Thymus (tissue), 11 donors: ENCODE measurements at regions not wholly inside any gene's neighbourhood (a gene's known extent, or its start where the extent isn't known, plus 50 kb on each side); places are given as distances from the start of the nearest gene placed in this dataset.
"Not testable (repeated sequence)": the region's sequence is repeated elsewhere in the genome, so short reads cannot be mapped to it uniquely, and the experiment has no call there.

ENCODE experiments used
- DNase-seq, 9 donors: peaks; one replicate each; pipeline ENCODE4 v3.0.0-alpha.2; 2013; ENCODE audit warnings: low spot score in 9 of 9, low read depth in 6 of 9, missing footprints in 1 of 9
- H3K27ac ChIP-seq, 2 donors: one replicate each; pipeline ENCODE4 v1.5.1; 2013; ENCODE audit warnings: control low read depth in 1 of 2, low read depth in 1 of 2, low read length in 1 of 2, mild to moderate bottlenecking in 1 of 2, moderate library complexity in 1 of 2
- H3K27me3 ChIP-seq, 2 donors: one replicate each; pipeline ENCODE4 v1.5.1; 2013; ENCODE audit warnings: low read length in 1 of 2; ENCODE audit not compliant: control insufficient read depth in 2 of 2, insufficient read depth in 1 of 2
- H3K36me3 ChIP-seq, 2 donors: one replicate each; pipeline ENCODE4 v1.5.1; 2013; ENCODE audit warnings: low read length in 1 of 2, mild to moderate bottlenecking in 1 of 2, moderate library complexity in 1 of 2; ENCODE audit not compliant: control insufficient read depth in 2 of 2, insufficient read depth in 2 of 2
- H3K4me1 ChIP-seq, 2 donors: one replicate each; pipeline ENCODE4 v1.5.1; 2013; ENCODE audit warnings: low read length in 2 of 2; ENCODE audit not compliant: control insufficient read depth in 2 of 2, insufficient read depth in 2 of 2
- H3K4me3 ChIP-seq, 2 donors: one replicate each; pipeline ENCODE4 v1.5.1; 2013; ENCODE audit warnings: low read length in 2 of 2, control low read depth in 1 of 2, mild to moderate bottlenecking in 1 of 2
- H3K9me3 ChIP-seq, 2 donors: one replicate each; pipeline ENCODE4 v1.5.1; 2013; ENCODE audit warnings: low read length in 1 of 2, mild to moderate bottlenecking in 1 of 2; ENCODE audit not compliant: control insufficient read depth in 2 of 2, insufficient read depth in 1 of 2
- WGBS: extraction: QIAGEN DNeasy Blood & Tissue Kit; methylation state at CpG from one replicate; pipeline ENCODE4 v1.1.7; 2013; 5-methylcytosine and 5-hydroxymethylcytosine counted together
- donor health status: healthy.

DNA sequence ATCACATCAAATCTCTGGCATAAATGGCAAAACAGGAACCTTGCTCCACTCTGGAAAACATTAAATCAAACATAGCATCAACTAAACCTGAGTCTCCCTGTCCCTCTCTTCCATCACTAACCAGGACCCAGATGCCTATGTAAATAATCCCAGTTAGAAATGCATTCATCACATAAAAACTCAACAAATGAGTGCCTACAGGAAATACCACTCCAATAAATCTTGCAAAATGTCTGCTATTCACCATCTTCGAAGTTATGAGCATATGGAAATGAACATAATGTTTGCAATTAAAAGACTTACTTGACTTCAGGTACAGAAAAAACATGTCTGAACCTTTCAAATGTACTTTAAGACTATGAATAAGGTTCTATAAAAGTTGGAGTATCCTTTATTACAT is 425.0 kb downstream of the CDH11 start:
- Histone ChIP-seq H3K27me3 (no peaks in the 10 kb centered on the region), H3K36me3 (no peaks in the 10 kb centered on the region), H3K27ac (no peak overlapping the region), H3K9me3 (peaks cover 0 to 8% of the 10 kb centered on the region in 2 donors), H3K4me1 (no peaks in the 10 kb centered on the region), H3K4me3 (no peak overlapping the region)
- DNase-seq: no peak
- WGBS: 77% methylated on average over 1 of the region's 1 CpG

DNA sequence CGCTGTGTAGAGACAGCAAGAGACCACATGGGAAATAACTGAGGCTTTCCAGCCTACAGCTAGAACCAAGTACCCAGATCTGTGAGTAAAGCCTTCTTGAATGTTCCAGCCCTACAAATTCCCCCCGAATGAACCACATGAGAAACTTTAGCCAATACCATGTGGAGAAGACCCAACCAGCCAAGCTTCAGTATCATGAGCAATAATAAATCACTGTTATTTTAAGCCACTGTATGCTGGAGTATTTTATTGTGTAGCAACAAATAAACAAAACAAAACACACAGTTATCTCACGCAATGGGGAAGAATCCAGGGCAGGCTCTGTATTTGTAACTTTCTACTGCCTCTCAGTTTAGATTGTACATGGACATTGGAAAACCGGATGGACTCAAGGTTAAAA is 426.2 kb downstream of the CDH11 start:
- H3K4me3 ChIP-seq: no peak overlapping the region
- no peak overlapping the region for H3K27ac ChIP-seq
- no peak for DNase-seq
- H3K9me3 ChIP-seq: peaks cover 0 to 5% of the 10 kb centered on the region in 2 donors
- H3K36me3 ChIP-seq: no peaks in the 10 kb centered on the region
- H3K27me3 ChIP-seq: no peaks in the 10 kb centered on the region
- H3K4me1 ChIP-seq: no peaks in the 10 kb centered on the region
- 94% methylated on average over 4 of the region's 4 CpGs for WGBS

DNA sequence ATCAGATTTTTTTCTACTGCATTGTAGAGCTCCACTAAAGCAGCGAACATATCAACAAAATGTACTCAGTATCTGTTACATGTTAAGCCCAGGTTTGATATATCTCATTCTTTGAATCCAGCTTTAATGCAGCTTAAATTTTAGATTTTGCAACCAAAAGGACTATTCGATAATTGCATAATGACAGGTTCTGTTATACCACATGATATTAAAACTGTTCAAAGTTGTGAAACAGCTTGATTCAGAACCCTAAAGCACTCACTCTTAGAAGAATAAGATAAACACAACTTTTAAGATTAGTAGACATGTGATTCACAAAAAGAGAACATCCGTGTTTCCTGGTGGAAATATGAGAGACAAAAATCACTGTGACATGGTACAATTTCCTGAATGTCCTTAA is 427.9 kb downstream of the CDH11 start:
- Histone ChIP-seq H3K27me3 (no peaks in the 10 kb centered on the region), H3K4me3 (no peak overlapping the region), H3K27ac (no peak overlapping the region), H3K9me3 (no peaks in the 10 kb centered on the region), H3K36me3 (no peaks in the 10 kb centered on the region), H3K4me1 (no peaks in the 10 kb centered on the region)
- DNase-seq: no peak
- whole genome bisulfite sequencing: 81% methylated on average over 3 of the region's 3 CpGs

DNA sequence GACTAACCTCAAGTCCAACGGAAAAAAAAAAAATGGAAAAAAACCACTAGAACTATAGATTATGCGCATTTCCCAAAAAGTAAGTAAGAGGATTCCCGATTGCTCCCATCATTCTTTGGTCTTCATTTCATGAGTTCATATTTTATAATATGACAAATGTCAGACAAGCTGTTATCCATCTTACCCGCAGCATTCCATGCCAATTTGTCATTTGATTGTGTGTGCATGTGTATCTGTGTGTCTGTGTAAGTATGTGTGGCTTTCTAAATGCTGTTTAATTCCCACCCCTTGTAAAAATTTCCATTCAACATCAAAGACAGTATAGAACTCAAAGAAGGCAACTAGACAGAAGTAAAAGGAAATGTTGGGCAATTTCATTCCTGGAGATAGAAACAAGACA is 434.1 kb downstream of the CDH11 start:
- DNase-seq: no peak
- WGBS: 97% methylated on average over 4 of the region's 4 CpGs

DNA sequence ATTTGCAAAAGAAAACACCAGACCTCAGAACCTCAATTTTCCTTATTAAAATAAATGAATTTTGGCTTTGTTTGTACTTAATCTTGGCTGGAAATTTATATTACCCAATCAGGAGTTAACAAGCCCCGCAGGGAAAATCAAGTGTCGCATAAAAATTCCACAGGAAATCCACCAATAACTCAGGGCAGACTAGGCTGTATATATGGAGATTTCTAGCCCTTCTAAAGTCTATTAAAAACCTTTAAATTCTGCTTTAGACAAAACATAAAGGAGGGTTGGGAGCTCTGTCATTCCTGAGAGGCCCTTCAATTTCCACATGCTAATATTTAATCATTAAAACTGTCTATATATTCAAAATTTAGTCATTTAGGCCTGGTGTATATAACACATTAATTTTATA is 434.7 kb downstream of the CDH11 start:
- WGBS: 92% methylated on average over 2 of the region's 2 CpGs
- H3K27me3 ChIP-seq: no peaks in the 10 kb centered on the region
- no peaks in the 10 kb centered on the region for H3K9me3 ChIP-seq
- H3K27ac ChIP-seq: no peak overlapping the region
- no peaks in the 10 kb centered on the region for H3K4me1 ChIP-seq
- no peaks in the 10 kb centered on the region for H3K36me3 ChIP-seq
- no peak for DNase-seq
- no peak overlapping the region for H3K4me3 ChIP-seq

More for the DNA sequence above, 434.1 kb downstream of the CDH11 start:
- H3K27me3 ChIP-seq: no peaks in the 10 kb centered on the region
- no peak overlapping the region for H3K27ac ChIP-seq
- no peaks in the 10 kb centered on the region for H3K36me3 ChIP-seq
- no peaks in the 10 kb centered on the region for H3K9me3 ChIP-seq
- no peaks in the 10 kb centered on the region for H3K4me1 ChIP-seq
- no peak overlapping the region for H3K4me3 ChIP-seq

DNA sequence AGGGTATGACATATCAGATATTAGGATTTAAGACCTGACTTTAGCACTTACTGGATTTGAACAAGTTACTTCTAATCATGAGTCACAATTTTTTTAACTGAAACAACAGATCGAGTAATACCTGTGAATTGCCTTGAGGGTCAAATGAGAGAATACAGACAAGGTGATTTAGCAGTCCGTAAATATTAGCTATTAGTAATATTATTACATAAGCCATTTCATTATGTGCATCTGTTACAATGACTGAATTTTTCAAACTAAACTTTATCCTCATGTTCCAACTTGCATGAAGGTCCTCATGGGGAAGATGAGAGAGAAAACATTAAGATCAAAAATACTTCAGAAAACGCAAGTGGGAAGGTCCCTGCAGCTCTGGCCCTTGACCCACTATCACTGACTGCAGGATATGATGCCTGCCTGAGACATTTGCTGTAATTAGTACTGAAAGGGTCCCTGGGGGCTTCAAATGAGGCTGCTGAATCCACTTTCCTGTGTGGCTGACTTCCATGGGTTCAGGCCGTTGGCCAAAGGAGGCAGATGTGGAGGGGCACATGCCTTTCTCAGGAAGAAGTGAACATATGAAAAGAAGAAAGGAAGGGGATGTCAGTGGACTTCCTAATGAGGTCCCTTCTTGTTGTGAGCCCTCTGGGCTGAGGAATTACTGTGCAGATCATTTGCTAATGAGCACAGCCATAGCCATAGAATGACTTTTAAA is 441.7 kb downstream of the CDH11 start:
- Histone ChIP-seq H3K36me3 (no peaks in the 10 kb centered on the region), H3K27me3 (no peaks in the 10 kb centered on the region), H3K9me3 (no peaks in the 10 kb centered on the region), H3K4me1 (no peaks in the 10 kb centered on the region), H3K27ac (no peak overlapping the region), H3K4me3 (no peak overlapping the region)
- DNase-seq: no peak
- 77% methylated on average over 4 of the region's 4 CpGs for WGBS

DNA sequence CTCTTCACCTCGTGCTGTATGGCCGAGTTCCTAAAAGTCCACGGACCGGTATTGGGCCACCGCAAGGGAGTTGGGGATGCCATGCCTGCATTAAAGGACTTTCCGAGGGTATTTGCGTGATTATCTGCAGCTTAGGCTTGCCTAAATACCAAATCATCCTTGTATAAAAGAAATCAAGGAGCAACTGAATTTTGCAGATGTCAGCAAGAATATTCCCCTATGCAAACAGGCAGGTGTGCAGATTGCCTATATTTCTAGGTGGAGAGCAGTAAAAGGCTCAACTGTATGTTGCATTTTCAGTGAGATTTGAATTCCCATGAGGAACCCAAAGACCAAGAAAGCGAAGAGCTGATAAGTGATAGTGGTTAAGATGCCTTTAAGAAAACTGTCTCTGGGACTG is 452.3 kb downstream of the CDH11 start:
- H3K9me3 ChIP-seq: peaks cover 0 to 3% of the 10 kb centered on the region in 2 donors
- H3K36me3 ChIP-seq: no peaks in the 10 kb centered on the region
- WGBS: 95% methylated on average over 8 of the region's 8 CpGs
- no peak overlapping the region for H3K4me3 ChIP-seq
- H3K27me3 ChIP-seq: no peaks in the 10 kb centered on the region
- no peak overlapping the region for H3K27ac ChIP-seq
- no peak for DNase-seq
- H3K4me1 ChIP-seq: no peaks in the 10 kb centered on the region

DNA sequence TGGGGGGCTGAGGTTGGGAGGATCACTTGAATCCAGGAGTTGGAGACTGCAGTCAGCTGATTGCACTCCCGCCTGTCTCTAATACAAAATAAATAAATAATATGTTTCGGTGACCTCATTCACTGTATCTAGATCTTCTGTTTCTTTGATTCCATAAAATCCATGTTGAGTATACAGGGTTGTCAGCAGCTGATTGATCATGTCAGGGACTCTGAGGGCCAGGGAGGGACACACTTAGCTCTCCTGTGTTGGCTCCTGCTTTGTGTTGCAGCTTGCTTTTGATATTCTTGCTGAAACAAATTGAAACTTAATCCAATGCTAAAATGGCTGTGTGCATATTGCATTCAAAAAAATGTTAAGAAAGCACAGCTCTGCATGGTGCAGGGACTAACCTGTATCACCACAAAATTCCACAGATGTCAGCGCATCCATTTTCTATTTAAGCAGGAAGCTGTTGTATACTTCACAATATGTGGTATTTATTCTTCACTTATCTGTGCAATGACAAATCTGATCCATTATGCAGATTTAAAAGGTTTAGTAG is 454.5 kb downstream of the CDH11 start:
- Histone ChIP-seq H3K36me3 (no peaks in the 10 kb centered on the region), H3K27me3 (no peaks in the 10 kb centered on the region)

DNA sequence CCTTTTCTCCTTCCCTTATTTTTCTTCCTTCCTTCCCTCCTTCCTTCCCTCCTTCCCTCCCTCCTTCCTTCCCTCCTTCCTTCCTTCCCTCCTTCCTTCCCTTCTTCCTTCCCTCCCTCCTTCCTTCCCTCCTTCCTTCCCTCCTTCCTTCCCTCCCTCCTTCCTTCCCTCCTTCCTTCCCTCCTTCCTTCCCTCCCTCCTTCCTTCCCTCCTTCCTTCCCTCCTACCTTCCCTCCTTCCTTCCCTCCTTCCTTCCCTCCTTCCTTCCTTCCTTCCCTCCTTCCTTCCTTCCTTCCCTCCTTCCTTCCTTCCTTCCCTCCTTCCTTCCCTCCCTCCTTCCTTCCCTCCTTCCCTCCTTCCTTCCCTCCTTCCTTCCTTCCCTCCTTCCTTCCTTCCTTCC is 459.6 kb downstream of the CDH11 start:
- not testable (repeated sequence) for H3K36me3 ChIP-seq, H3K4me3 ChIP-seq, DNase-seq, H3K27ac ChIP-seq, H3K4me1 ChIP-seq, H3K27me3 ChIP-seq, H3K9me3 ChIP-seq

More for the DNA sequence above, 454.5 kb downstream of the CDH11 start:
- no peak overlapping the region for H3K27ac ChIP-seq
- H3K9me3 ChIP-seq: peaks cover 0 to 3% of the 10 kb centered on the region in 2 donors
- no peak for DNase-seq
- H3K4me3 ChIP-seq: no peak overlapping the region
- no peaks in the 10 kb centered on the region for H3K4me1 ChIP-seq
- 93% methylated on average over 3 of the region's 3 CpGs for WGBS
